Endodermal cell (in vitro differentiated cells): ENCODE measurements at regions not wholly inside any gene's neighbourhood (a gene's known extent, or its start where the extent isn't known, plus 50 kb on each side); places are given as distances from the start of the nearest gene placed in this dataset.

Source experiments
- DNase-seq: peaks from one replicate; pipeline ENCODE4 v3.0.0-alpha.2; 2017
- H3K27ac ChIP-seq: 2 replicates; pipeline ENCODE4 v1.5.1; 2013; ENCODE audit warnings: mild to moderate bottlenecking, low read depth, low read length, moderate library complexity
- H3K27me3 ChIP-seq: 2 replicates; pipeline ENCODE4 v1.6.1; 2013; ENCODE audit warnings: mild to moderate bottlenecking, low read length, moderate library complexity; ENCODE audit not compliant: insufficient read depth, control insufficient read depth, poor library complexity, severe bottlenecking
- H3K36me3 ChIP-seq: 2 replicates; pipeline ENCODE4 v1.7.0; 2013; ENCODE audit warnings: mild to moderate bottlenecking, low read length, moderate library complexity; ENCODE audit not compliant: control insufficient read depth, insufficient read depth
- H3K4me1 ChIP-seq: one replicate; pipeline ENCODE4 v1.7.0; 2013; ENCODE audit warnings: low read length; ENCODE audit not compliant: control insufficient read depth, insufficient read depth
- H3K4me3 ChIP-seq: 2 replicates; pipeline ENCODE4 v1.5.1; 2013; ENCODE audit warnings: mild to moderate bottlenecking, low read length, moderate library complexity
- H3K9ac ChIP-seq: 2 replicates; pipeline ENCODE4 v1.6.1; 2013; ENCODE audit warnings: mild to moderate bottlenecking, low read length, moderate library complexity; ENCODE audit not compliant: poor library complexity, severe bottlenecking; ENCODE audit errors: extremely low read depth
- H3K9me3 ChIP-seq: 2 replicates; pipeline ENCODE4 v1.6.1; 2013; ENCODE audit warnings: mild to moderate bottlenecking, low read length, moderate library complexity; ENCODE audit not compliant: control insufficient read depth
- H3K27ac Mint-ChIP-seq: 2 replicates; pipeline ENCODE4 v1.8.0; 2020; ENCODE audit warnings: mixed read lengths
- H3K27me3 Mint-ChIP-seq: 2 replicates; pipeline ENCODE4 v1.8.0; 2021; ENCODE audit warnings: mild to moderate bottlenecking, mixed read lengths; ENCODE audit not compliant: insufficient read depth
- H3K36me3 Mint-ChIP-seq: 2 replicates; pipeline ENCODE4 v1.8.0; 2020; ENCODE audit warnings: low read depth, mixed read lengths
- H3K4me1 Mint-ChIP-seq: 2 replicates; pipeline ENCODE4 v1.8.0; 2020; ENCODE audit warnings: mixed read lengths
- H3K4me3 Mint-ChIP-seq: 2 replicates; pipeline ENCODE4 v1.8.0; 2020; ENCODE audit warnings: mild to moderate bottlenecking, moderate library complexity, mixed read lengths
- H3K9me3 Mint-ChIP-seq: 2 replicates; pipeline ENCODE4 v1.8.0; 2020; ENCODE audit warnings: mild to moderate bottlenecking, mixed read lengths
- WGBS, 2 experiments: methylation state at CpG; one replicate each; pipeline versions ENCODE4 v1.1.5 to v1.1.7; 2013; ENCODE audit warnings: missing lambda C conversion rate in 2 of 2, mixed read lengths in 1 of 2; ENCODE audit not compliant: insufficient coverage in 1 of 2, insufficient read length in 1 of 2; 5-methylcytosine and 5-hydroxymethylcytosine counted together
- TF ChIP-seq, protein P1 (sequence below): fragments of 200-600 bp; sonication (generic); conservative IDR thresholded peaks from 2 replicates; pipeline ENCODE4 v1.5.0; 2021; ENCODE audit warnings: antibody characterized with exemption, mild to moderate bottlenecking

DNA sequence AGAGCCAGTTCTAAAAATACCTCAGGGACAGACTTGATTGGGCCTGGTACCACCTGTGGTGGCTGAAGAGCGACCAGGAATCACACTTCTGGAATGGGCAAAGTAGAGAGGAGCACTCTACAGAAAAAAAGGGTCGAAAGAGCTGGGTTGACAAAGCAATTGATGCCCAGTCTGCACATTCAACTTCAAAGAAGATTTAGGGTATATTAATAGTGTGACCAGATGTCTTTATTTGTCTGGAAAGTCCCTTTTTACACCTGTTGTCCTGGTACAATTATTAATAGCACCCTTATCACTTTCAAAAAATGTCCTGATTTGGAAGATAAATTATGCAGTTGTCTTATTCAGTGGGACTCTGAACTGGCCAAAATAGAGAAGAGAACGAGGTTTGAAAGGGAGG lies 137.5 kb downstream of the DYRK2 start:
- H3K27me3 ChIP-seq, result no peaks in the 10 kb centered on the region
- H3K9me3 Mint-ChIP-seq, result no peaks in the 10 kb centered on the region
- H3K27me3 Mint-ChIP-seq, result peaks cover 7% of the 10 kb centered on the region
- TF ChIP-seq, protein P1, sequence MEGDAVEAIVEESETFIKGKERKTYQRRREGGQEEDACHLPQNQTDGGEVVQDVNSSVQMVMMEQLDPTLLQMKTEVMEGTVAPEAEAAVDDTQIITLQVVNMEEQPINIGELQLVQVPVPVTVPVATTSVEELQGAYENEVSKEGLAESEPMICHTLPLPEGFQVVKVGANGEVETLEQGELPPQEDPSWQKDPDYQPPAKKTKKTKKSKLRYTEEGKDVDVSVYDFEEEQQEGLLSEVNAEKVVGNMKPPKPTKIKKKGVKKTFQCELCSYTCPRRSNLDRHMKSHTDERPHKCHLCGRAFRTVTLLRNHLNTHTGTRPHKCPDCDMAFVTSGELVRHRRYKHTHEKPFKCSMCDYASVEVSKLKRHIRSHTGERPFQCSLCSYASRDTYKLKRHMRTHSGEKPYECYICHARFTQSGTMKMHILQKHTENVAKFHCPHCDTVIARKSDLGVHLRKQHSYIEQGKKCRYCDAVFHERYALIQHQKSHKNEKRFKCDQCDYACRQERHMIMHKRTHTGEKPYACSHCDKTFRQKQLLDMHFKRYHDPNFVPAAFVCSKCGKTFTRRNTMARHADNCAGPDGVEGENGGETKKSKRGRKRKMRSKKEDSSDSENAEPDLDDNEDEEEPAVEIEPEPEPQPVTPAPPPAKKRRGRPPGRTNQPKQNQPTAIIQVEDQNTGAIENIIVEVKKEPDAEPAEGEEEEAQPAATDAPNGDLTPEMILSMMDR, result no peak
- H3K4me3 Mint-ChIP-seq, result no peak overlapping the region
- no peak overlapping the region for H3K4me3 ChIP-seq
- no peaks in the 10 kb centered on the region for H3K36me3 Mint-ChIP-seq
- DNase-seq, result no peak
- no peak overlapping the region for H3K27ac ChIP-seq
- H3K36me3 ChIP-seq, result no peaks in the 10 kb centered on the region
- H3K27ac Mint-ChIP-seq, result no peak overlapping the region
- 85 to 86% methylated on average over 2 to 3 of the region's 3 CpGs for WGBS, 2 experiments
- peaks cover 4% of the 10 kb centered on the region for H3K4me1 Mint-ChIP-seq
- H3K9ac ChIP-seq, result no peak overlapping the region
- peaks cover 2% of the 10 kb centered on the region for H3K9me3 ChIP-seq
- H3K4me1 ChIP-seq, result peaks cover 3% of the 10 kb centered on the region

DNA sequence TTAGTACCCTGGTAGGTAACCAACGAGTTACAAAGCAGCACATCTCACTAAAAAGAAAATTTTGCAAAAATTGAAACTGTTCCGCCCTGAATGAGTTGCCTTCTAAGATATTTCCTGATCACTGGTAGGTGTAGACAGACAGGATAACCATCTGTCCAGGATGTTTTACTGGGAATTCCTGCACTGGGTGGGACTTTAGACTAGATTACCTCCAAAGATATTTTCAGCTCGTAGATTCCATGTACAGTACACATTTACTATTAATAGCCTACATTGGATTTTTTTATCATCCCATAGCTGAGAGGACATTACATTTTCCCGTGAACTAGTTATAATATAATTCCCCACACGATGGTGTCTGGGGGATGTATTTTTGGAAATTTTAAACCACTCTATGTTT lies 139.6 kb downstream of the DYRK2 start:
- TF ChIP-seq, protein P1, result no peak
- Histone ChIP-seq H3K4me3 (no peak overlapping the region), H3K9ac (no peak overlapping the region), H3K4me1 (peaks cover 3% of the 10 kb centered on the region), H3K27me3 (no peaks in the 10 kb centered on the region), H3K9me3 (peaks cover 10% of the 10 kb centered on the region), H3K27ac (no peak overlapping the region), H3K36me3 (no peaks in the 10 kb centered on the region)
- DNase-seq, result no peak
- Mint-ChIP-seq H3K4me1 (peaks cover 4% of the 10 kb centered on the region), H3K27ac (no peak overlapping the region), H3K27me3 (peaks cover 5% of the 10 kb centered on the region), H3K9me3 (peaks cover 14% of the 10 kb centered on the region), H3K36me3 (peaks cover 10% of the 10 kb centered on the region), H3K4me3 (no peak overlapping the region)
- 97% methylated on average over 3 to 5 of the region's 5 CpGs for WGBS, 2 experiments

DNA sequence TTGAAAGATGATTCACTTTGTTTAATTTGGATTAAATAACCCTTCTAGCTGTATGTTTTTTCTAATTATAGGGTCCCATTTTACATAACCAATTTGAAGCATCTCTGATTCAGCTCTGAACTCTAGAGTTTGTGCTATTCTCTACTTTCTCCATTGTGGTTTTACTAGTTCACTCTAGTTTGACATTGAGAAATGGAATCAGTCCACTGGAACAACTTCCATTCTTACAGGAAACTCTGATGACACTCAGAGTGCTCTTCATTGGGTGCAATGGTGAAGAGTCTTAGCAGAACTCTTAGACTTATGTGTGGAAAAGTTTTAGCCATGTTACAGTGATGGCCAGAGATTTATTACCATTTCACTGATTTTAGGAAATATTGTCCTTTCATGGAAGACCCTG lies 140.7 kb downstream of the DYRK2 start:
- H3K9ac ChIP-seq, result no peak overlapping the region
- TF ChIP-seq, protein P1, result no peak
- no peak overlapping the region for H3K27ac ChIP-seq
- Mint-ChIP-seq H3K27ac (no peak overlapping the region), H3K36me3 (peaks cover 10% of the 10 kb centered on the region), H3K9me3 (peaks cover 14% of the 10 kb centered on the region), H3K27me3 (peaks cover 5% of the 10 kb centered on the region), H3K4me3 (no peak overlapping the region), H3K4me1 (peaks cover 4% of the 10 kb centered on the region)
- no peaks in the 10 kb centered on the region for H3K27me3 ChIP-seq
- no peak overlapping the region for H3K4me3 ChIP-seq
- H3K4me1 ChIP-seq, result peaks cover 3% of the 10 kb centered on the region
- H3K36me3 ChIP-seq, result no peaks in the 10 kb centered on the region
- H3K9me3 ChIP-seq, result peaks cover 10% of the 10 kb centered on the region
- DNase-seq, result no peak
